GM13976 (cell line): ENCODE measurements at regions not wholly inside any gene's neighbourhood (a gene's known extent, or its start where the extent isn't known, plus 50 kb on each side); places are given as distances from the start of the nearest gene placed in this dataset.
"Not testable (repeated sequence)": the region's sequence is repeated elsewhere in the genome, so short reads cannot be mapped to it uniquely, and the experiment has no call there.

Source experiments
- DNase-seq: peaks from one replicate; pipeline ENCODE4 v3.0.0; 2012; ENCODE audit warnings: low spot score
- in situ Hi-C: fragments of 300-500 bp; cut with MboI; formaldehyde crosslinking; loops from one replicate; pipeline ENCODE4 v1.12.0; 2022; ENCODE audit warnings: low sequenced_read_pairs, mixed read lengths, inconsistent platforms; ENCODE audit not compliant: unreplicated experiment
- TF ChIP-seq, protein P1 (sequence below): IDR thresholded peaks from 2 replicates; pipeline ENCODE4 v1.5.1; 2012; ENCODE audit warnings: borderline replicate concordance, mild to moderate bottlenecking; ENCODE audit not compliant: insufficient read depth; ENCODE audit errors: extremely low read depth, missing control alignments, control extremely low read depth

DNA sequence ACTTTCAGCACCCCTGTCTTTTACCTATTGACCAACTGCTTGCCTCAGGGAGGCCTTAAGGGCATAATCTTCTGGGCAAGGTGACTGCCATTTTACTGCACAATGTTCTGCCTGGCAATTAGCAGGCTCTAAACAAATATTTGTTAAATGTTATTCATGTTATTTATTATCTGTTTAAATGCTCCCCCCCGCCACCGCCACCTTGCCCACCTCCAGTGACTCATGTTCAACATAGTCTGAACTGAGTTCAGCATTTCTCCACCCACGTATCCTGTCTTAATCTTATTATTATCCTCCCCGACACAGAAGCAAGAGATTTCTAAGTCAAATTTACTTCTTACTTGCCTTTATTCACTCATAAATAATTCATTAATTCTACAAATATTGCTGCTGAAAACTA lies 144.8 kb downstream of the LIG4 start:
- TF ChIP-seq, protein P1, sequence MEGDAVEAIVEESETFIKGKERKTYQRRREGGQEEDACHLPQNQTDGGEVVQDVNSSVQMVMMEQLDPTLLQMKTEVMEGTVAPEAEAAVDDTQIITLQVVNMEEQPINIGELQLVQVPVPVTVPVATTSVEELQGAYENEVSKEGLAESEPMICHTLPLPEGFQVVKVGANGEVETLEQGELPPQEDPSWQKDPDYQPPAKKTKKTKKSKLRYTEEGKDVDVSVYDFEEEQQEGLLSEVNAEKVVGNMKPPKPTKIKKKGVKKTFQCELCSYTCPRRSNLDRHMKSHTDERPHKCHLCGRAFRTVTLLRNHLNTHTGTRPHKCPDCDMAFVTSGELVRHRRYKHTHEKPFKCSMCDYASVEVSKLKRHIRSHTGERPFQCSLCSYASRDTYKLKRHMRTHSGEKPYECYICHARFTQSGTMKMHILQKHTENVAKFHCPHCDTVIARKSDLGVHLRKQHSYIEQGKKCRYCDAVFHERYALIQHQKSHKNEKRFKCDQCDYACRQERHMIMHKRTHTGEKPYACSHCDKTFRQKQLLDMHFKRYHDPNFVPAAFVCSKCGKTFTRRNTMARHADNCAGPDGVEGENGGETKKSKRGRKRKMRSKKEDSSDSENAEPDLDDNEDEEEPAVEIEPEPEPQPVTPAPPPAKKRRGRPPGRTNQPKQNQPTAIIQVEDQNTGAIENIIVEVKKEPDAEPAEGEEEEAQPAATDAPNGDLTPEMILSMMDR, result no peak
- in situ Hi-C loops, result no loop called here
- no peak for DNase-seq

DNA sequence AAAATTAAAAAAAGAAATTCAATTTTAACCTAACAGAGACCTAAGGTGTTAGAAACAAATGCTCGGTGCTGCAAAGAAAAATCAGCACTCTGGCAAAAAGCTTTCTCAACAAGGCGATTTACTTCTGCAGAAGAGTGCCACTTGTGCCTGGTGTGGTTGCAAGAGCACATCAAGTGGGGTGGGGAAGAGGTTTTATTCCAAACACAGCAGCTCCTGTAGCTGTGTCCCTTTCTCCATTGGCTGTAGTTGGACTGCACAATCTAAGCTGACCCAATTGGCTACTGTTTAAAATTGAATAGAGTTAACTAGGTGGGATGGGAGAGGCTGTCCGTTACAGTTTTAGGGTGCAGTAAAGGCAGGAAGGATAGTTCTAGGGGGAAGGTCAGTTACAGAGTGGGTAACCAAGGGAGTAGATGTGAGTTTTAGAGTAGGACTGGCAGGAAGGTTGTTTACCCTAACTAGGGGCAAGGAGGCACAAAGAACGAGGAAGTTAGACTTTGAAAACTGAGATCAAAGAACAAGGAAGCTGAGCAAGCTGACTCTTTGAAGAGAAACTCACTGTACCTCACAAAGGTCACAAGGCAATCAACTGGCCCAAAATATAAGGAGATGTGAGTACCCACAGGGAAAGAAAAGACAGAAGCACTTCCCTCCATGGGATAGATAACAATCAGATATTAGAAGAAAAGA lies 145.7 kb downstream of the LIG4 start:
- TF ChIP-seq, protein P1, result no peak
- no peak for DNase-seq
- in situ Hi-C loops, result no loop called here

DNA sequence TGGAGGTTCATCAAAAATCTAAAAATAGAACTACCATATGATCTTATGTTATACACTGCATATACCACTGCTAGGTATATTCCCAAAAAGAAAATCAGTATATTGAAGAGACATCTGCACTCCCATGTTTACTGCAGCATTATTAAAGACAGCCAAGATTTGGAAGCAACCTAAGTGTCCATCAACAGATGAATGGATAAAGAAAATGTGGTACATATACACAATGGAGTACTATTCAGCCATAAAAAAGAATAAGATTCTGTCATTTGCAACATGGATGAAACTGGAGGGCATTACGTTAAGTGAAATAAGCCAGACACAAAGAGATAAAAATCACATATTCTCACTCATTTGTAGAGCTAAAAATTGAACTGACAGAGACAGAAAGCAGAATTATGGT lies 151.0 kb downstream of the LIG4 start:
- in situ Hi-C loops, DNase-seq: not testable (repeated sequence)

DNA sequence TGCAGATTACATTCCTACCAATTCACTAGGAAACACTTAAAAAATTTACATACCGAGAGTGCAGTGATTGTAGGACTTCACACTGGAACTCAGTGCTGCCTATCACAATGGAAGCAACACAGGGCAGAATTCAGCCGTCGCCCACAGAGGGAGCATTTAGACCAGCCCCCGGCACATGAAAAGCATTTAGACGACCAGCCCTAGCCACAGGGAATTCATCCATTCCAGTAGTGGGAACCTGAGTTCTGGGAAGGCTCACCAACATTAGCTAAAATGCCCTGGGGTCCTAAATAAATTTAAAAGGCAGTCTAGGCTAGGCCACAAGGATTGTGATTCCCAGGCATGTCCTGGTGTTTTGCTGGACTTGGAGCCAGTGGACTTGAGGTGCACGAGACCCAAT lies 155.2 kb downstream of the LIG4 start:
- DNase-seq, result no peak
- TF ChIP-seq, protein P1, result no peak
- in situ Hi-C loops, result no loop called here

DNA sequence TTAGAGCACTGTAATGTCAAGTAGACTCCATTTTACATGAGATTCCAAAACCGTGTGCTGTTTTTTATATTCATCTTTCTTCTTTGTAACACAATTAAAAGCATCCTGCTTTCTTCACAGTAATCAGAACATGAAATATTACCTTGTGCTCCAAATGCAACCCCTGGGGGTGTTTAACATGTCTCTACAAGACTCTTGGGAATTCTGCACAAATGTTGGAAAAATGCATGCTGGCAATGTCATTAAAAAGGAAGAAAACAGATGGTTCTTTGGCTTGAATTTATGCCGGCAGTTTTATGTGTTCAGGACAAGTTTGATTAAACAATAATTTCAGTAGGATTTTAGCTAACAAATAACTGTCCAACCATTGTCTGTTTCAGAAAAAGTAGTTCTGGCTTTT lies 159.1 kb downstream of the LIG4 start:
- TF ChIP-seq, protein P1, result no peak
- in situ Hi-C loops, result no loop called here
- DNase-seq, result no peak

DNA sequence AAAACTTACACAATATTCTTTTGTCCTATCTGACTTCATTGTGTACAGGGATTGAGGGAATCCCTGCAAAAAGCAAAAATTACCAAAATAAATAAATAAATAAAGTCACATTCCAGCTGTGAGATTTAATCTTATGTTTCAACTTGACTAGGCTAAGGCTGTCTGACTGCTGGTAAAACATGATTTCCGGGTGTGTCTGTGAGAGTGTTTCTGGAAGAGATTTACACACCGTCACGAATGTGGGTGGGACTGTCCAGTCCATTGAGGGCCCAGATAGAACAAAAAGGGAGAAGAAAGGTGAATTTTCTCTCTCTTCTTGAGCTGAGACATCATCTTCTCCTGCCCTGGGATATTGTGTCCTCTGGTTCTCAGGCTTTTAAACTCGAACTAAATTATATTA lies 166.1 kb downstream of the LIG4 start:
- TF ChIP-seq, protein P1, result no peak
- in situ Hi-C loops, result no loop called here
- no peak for DNase-seq

DNA sequence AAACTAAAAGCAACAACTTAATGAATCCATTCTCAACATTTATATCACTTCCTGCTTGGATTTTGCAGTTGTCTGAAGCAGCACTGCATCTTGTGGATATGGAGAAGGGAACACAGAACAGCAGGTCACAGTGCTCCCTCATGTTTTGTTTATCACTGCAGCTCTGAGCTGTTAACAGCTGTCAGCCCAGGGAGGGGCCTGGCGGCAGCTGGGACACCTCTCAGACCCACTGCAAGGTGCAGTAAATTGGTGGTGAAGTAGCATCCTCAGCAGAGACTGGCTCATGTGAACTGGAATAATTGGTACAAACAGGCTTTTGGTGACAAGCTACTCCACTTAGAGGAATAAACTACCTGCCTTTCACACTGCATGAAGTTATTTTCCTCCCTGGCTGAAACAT lies 170.4 kb downstream of the LIG4 start:
- TF ChIP-seq, protein P1, result no peak
- in situ Hi-C loops, result no loop called here
- DNase-seq, result no peak

DNA sequence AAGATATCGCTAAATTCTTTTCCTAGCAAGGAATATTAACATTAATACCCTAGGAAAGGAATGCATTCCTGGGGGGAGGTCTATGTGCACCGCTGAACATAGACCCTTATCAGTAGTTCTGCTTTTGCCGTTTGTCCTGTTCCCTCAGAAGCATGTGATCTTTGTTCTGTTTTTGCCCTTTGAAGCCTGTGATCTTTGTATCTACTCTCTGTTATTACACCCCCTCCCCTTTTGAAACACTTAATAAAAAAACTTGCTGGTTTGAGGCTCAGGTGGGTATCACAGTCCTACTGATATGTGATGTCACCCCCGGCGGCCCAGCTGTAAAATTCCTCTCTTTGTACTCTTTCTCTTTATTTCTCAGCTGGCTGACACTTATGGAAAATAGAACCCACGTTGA lies 172.5 kb downstream of the LIG4 start:
- in situ Hi-C loops, DNase-seq: not testable (repeated sequence)
